ENCODE measurements at regions not wholly inside any gene's neighbourhood (a gene's known extent, or its start where the extent isn't known, plus 50 kb on each side); places are given as distances from the start of the nearest gene placed in this dataset.
"Not testable (repeated sequence)": the region's sequence is repeated elsewhere in the genome, so short reads cannot be mapped to it uniquely, and the experiment has no call there.

GRCh38 chr2:146624430-146625160 lies 1220.2 kb upstream of the ACVR2A start:
- no peak for DNase-seq

DNA sequence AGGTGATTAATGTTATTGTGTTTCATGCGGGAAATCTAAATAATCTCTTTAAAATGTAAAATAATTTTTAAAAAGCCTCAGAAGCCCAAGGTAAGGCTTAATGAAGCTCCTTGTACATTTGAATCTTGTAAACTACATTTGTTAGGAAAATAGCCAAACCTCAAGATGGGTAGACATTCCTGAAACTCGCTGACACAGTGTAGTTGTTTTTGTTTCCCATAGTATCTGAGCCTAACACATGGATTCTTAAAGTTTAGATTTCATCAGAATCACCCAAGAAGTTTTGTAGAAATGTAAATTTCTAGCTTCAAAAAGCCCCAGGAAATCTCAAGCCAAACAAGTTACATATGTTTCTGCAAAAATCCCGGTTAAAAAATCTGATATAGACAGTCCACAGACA lies 1221.1 kb upstream of the ACVR2A start:
- no peak for DNase-seq

DNA sequence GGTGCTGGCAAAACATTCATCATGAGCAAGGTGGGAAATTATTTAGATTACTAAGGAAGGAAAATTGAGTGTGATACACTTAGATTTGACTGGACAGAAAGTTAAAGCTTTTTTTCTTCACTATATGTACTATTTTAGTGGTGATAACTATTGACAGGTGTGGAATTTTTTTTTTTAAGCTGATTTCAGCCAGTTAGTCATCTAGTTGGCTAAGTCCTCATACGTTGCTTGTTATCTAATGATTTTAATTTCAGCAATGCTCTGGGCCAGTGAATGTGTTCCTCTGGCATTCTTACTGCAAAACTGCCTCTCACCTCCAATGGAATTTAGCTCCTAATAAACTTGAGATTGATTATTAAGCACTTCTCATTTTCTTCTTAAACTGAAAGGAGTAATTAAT lies 1223.2 kb upstream of the ACVR2A start:
- no peak for DNase-seq

- no peak for DNase-seq
Observed at GRCh38 chr2:146615778-146616177, 1229.1 kb upstream of the ACVR2A start.

DNA sequence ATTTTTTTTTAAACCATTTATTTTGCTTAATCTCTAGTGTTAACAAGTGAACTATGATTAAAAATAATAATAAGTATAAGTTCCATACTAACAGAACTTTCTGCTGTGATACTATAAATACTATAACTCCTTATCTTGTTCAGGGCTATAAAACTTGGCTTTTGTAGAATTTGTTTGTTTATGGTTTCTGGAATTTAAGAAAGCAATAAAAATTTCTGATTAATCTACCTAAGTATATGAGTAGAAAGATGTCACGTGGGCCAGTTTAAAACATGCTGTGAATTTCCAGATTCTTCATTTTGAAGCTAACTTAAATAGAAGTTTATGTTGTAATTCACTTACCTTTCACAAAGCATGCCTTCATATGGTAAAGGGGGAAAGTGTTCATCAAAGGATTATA lies 1236.3 kb upstream of the ACVR2A start:
- no peak for DNase-seq

DNA sequence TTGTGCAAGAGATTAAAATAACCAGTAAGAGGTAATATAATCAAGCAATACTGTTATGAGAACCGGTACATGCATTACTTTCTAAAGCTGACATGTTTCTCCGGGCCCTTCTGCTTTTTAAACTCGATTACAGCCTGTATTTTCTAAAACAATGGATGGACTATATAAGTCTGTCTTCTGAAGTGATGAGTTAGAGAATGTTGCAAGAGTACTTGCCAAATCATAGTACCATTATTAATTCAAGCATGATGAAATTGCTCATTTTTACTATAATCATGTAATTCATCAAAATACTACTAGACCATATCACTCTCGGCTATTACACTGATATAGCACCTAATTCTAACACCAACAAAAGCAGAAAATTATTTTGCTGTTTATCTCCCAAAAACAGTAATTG lies 1240.3 kb upstream of the ACVR2A start:
- no peak for DNase-seq

DNA sequence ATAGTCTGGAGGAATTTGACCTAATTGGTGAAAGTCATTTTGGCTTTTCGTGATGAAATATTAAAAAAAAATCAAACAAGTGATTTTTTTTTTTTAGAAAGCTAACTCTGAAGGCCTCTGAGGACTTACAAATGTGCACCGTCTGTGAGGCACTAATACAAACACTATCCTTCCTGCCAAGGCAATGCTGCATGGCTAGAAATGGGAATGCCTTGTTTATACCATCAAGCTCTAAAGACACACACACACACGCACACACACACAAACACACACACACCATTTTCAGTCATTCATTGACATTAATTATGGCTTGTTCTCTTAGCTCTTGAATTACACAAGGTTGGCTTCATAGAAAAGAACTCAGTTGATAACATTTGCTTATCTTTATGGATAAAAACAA lies 1242.0 kb upstream of the ACVR2A start:
- DNase-seq, result no peak

DNA sequence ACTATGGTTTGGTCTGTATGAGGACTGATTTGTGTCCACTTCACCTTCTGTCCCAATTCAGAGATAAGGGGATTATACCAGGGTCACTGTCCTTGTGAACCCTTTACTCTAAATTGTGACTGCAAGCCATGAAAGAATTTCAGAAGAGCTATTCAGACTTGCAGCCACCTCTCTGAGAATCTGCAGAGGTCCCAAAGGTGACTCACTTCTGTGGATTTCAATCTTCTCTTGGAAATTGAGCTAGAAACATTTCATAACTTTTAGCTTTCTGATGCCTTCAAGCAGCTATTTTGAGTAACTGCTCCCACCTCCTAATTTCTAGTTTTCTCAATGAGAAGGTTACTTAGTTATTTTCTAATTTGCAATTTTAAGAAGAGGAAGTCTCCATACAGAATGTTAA lies 1242.4 kb upstream of the ACVR2A start:
- DNase-seq, result no peak

GRCh38 chr2:146598791-146599190 lies 1246.0 kb upstream of the ACVR2A start:
- no peak for DNase-seq

- DNase-seq, result no peak
Observed at GRCh38 chr2:146597291-146597690, 1247.5 kb upstream of the ACVR2A start.

DNA sequence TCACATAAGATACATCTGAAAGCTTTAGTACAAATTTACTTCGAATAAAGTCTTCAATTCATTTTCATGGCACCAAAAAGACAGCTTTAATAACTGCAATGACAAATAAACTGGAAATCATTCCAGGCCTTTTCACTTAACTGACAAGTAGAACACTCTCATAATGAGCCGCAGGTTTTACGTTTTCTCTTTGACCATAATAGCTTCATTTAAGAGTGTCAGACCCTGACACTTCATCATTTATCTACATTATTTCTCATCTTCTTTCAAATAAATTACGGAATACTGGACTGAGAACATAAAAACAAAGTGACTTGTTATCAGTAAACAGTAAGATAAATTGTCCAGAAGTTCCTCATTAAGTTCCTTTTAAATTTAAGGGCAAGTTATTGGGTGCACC lies 1252.9 kb upstream of the ACVR2A start:
- no peak for DNase-seq

DNA sequence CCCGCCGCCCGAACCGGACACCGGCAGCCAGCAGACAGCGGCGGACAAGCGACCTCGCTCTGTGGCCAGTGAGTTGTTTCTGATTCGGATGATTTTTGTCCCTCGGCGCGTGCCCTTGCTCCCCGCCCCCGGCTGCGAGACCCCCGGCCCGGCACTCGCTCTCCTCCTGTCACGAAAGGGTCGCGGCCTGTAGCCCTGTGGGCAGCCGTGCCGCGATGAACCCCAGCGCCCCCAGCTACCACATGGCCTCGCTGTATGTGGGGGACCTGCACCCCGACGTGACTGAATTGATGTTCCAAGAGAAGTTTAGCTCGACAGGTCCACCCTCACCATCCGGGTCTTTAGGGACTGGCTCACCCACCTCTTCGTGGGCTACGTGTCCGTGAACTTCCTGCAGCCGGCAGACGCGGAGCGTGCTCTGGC lies 1257.5 kb upstream of the ACVR2A start:
- no peak for DNase-seq

DNA sequence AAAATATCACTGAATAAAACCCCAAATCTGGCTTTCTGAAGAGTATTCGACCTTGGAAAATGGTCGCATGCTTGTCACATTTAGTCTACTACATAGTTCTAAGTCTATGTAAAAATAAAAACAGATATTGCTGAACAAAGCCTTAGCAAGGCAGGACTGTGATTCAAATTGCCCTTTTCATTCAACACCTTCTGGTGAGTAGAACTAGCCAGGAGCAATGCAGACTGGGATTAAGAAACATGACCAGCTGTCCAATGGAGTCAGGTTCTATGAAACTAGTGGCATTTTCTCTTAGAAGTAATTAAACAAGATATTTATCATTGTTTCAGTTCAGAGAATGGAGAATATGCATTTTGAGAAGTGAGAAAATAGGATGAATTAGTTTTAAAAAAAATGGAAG lies 1260.5 kb upstream of the ACVR2A start:
- DNase-seq, result no peak

GRCh38 chr2:146579147-146579930 lies 1265.5 kb upstream of the ACVR2A start:
- no peak for DNase-seq

GRCh38 chr2:146576339-146577111 lies 1268.3 kb upstream of the ACVR2A start:
- no peak for DNase-seq

DNA sequence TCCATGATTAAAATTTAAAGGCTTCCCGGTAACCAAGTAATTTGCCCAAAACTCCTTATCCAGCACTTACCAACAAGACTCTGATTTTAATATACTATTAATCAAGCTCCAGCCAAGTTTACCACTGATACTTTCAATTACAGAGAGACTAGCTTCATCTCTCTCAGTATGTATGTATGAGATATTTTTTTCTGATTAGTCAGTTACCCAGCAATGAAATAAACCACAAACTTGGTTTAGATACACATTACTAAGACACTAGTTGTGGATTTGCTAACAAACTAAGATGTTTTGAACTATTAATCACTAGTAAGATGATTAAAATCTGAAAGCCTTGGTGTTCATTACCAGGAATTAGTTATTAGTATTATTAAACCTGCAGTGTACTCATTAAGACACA lies 1272.2 kb upstream of the ACVR2A start:
- no peak for DNase-seq

GRCh38 chr2:146561996-146562395 lies 1282.8 kb upstream of the ACVR2A start:
- no peak for DNase-seq

- no peak for DNase-seq
Observed at GRCh38 chr2:146547236-146547635, 1297.6 kb upstream of the ACVR2A start.

- DNase-seq, result no peak
Observed at GRCh38 chr2:146544701-146545100, 1300.1 kb upstream of the ACVR2A start.

GRCh38 chr2:146541896-146542295 lies 1302.9 kb upstream of the ACVR2A start:
- no peak for DNase-seq

- no peak for DNase-seq
Observed at GRCh38 chr2:146540271-146540932, 1304.4 kb upstream of the ACVR2A start.

DNA sequence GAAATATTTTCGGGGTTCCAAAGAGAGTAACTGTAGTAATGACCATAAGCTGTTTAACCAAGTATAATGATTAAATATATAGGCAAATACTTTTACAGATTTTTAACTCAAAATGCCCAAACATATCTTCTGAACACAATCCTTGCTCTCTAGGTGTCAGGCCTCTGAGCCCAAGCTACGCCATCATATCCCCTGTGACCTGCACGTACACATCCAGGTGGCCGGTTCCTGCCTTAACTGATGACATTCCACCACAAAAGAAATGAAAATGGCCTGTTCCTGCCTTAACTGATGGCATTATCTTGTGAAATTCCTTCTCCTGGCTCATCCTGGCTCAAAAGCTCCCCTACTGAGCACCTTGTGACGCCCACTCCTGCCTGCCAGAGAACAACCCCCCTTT lies 1305.1 kb upstream of the ACVR2A start:
- not testable (repeated sequence) for DNase-seq

- DNase-seq, result no peak
Observed at GRCh38 chr2:146537477-146537876, 1307.4 kb upstream of the ACVR2A start.
